GM19099 (cell line): ENCODE measurements at regions not wholly inside any gene's neighbourhood (a gene's known extent, or its start where the extent isn't known, plus 50 kb on each side); places are given as distances from the start of the nearest gene placed in this dataset.

Experiments
- POLR2A ChIP-seq: IDR thresholded peaks from 3 replicates; pipeline ENCODE4 v1.6.1; 2011; ENCODE audit warnings: low read depth; ENCODE audit not compliant: insufficient read length; ENCODE audit errors: extremely low read depth

DNA sequence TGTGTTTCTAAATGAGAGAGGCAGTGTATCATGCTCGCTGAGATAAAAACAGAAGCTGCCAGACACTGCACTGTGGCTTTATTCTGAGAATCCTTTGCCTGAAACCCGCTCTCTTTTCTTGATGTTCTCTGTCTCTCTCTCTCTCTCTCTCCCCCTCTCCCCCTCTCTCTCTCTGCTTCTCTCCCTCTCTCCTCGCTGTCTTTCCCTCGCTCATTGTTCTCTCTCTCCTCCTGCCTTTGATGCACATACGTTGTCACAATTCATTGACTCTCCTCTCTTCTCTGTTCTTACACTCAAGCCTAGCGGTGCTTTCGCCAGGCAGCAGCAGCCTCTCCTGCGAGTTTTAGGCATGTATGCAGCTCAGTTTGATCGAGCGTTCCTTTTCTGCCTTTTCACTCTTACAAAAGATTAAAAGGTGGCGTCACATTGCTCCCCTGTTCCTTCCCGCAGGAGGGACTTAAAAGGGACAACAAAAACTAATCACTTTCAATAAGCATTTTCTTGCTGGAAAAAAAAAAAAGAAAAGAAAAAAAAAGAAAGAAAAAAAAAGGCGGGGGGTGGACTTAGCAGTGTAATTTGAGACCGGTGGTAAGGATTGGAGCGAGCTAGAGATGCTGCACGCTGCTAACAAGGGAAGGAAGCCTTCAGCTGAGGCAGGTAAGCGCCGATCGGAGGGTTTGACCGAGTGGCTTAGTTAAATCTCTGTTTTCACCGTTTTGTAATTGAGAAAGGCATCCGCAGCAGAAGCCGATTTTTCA is 717.9 kb upstream of the WWC1 start:
- no peak for TF ChIP-seq POLR2A

DNA sequence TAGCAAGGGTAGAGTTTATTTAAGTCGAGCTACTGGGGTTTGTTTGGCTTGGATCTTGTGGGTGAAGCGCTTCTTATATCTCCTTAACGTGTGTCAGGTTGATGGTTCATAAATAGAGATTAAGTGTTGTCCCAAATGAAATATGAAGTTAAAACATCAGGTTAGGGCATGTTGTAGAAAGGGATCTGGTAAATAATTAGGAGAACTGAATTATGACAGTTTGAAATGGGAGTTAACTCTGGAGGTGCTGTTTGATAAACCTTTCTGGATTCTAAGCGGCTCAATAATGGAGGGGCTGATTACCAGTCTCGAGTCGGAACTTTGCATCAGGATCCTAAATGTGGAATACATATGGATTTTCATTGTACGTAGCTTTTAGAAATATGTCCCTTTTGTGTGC is 717.0 kb upstream of the WWC1 start:
- TF ChIP-seq POLR2A, result no peak

DNA sequence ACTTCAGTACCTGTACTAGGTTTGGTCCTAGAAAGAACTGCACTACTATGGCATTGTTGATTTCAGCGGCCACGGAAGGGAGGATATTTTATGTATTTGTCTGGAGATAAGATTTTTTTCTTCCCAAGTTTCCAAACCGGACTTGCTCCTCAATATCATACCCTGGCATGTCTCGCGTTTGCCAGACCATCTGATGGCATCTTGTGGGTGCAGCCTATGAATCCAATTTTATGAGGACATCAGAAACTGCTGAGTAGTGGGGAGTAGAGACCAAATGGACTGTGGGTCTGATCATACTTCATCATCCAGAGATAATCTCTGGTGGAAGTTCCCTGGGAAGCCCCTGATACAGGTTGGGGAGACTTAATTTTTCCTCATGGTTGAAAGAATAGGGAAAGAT is 716.1 kb upstream of the WWC1 start:
- no peak for TF ChIP-seq POLR2A

DNA sequence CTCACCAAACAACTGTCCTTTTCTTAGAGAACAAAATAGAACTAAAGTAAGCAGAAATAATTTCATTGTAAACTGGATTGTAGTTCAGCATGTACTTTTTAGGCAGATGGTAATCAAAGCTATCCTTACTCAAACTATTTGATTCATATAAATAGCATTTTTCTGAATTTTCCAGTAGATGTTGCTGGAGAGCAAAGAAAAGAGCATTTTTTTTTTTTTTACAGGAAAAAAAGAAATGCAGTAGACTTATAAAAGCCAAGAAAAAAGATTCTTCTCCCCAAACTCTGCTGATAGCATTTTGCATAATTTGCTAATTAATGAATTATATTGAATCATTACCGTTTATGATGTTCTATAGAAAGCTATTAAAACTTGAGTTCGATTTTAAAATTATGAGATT is 715.3 kb upstream of the WWC1 start:
- TF ChIP-seq POLR2A, result no peak

DNA sequence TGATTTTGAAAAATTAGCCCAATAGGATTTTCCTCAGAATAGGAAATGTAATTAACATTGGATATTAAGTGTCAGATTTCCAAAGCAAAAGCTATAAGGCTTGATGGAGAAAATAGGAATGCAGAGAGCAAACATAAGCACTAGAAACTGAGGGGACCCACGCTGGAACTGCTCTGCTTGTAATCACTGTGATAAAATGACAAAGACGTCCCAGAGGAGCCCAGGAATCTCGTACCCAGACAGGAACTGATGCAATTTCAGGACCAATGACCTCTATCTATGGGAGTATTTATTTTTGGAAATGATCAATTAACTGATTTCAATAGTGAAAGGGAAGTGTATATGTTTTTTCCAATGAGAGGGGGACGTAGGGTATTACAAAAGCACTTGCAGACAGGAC is 714.5 kb upstream of the WWC1 start:
- no peak for TF ChIP-seq POLR2A

DNA sequence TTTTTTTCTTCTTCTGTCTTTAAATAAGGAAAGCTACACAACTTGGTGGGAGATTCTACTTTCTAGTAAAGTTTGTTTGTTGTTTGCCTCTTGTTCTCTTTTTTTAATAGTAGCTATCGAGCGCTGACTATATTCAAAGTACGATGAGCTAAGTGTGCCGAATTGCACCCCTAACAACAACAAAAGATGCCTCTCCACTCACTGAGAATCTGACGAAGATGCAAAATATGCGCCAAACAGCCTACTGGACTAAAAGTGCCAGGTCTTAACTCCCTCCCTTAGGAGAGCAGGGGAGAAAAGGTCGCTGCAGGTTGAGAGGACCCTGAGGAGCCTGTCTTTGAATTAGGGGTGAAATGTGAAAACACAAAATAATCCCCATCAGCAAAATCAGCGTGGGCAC is 713.8 kb upstream of the WWC1 start:
- TF ChIP-seq POLR2A, result no peak

DNA sequence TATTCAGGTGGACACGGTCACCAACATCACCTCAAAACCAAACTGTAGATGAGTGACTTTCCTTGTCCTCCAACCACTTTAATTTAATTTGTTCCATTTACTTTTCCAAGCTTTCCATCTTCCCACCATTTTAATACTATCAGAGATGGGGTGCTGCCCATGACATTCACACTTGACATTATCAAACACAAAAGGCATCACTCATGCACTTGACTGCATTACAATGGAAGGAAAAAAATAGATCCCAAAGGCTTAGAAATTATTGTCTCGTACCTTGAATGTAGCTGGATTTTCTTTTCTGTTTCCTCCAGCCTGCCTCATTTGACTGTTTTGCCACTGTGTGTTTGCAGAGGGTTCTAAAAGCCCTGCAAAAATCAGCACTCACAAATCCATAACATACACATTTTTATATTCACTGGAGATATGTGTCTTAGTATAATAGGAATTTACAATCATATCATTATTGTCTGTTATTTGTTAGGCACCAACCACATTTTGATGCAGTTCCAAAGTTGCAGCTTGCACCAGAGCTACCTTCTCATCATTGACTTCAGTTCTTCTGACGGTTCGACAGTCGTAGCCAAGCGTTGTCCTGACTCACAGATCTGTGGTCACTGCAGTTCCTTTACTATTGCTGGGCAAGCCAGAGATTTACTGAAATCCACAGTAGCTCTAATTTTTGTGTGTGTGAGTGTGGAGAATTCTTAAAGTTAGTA is 712.3 kb upstream of the WWC1 start:
- TF ChIP-seq POLR2A, result no peak

DNA sequence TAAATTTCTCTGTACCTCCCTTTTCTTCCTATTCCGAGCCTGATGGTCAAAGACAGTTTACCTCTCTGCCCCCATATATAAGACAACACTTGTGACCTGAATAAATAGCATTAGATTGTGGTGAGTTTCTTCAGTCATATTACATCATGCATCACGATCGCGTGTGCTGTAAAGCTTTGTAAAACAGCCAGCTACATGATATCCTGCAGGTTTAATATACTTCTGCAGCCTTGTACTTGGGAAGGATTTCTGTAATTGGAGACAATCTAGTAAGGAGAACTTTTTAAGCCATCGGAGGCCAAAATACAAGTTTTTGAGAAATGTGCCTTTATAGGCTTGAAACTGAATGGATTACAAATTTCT is 711.8 kb upstream of the WWC1 start:
- no peak for TF ChIP-seq POLR2A

DNA sequence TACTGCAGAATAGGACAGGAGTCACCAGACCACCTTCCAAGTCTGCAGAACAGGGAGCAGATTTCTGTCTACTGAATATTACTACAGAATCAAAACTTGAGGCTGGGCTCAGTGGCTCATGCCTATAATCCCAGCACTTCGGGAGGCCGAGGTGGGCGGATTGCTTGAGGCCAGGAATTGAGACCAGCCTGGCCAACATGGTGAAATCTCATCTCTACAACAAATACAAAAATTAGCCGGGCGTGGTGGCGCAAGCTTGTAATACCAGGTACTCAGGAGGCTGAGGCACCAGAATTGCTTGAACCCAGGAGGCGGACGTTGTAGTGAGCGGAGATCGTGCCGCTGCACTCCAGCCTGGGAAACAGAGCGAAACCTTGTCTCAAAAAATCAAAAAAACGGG is 710.8 kb upstream of the WWC1 start:
- TF ChIP-seq POLR2A, result no peak

DNA sequence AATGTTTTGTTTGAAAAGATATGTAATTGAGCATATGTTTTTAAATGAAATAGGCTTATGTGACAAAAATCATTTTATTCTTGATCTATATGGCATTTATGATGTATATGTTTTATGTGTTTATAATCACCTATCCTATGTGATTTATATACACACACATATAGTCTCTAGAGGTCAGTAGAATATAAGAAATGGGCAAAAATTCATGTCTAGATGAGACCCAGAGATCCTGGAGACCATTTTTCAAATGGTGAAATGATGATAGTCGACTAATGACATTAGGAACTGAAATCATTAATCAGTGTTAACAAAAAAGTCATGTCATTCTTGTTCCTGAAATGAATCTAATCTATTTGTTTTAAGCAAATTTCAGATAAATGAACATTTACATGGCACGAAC is 709.2 kb upstream of the WWC1 start:
- no peak for TF ChIP-seq POLR2A

DNA sequence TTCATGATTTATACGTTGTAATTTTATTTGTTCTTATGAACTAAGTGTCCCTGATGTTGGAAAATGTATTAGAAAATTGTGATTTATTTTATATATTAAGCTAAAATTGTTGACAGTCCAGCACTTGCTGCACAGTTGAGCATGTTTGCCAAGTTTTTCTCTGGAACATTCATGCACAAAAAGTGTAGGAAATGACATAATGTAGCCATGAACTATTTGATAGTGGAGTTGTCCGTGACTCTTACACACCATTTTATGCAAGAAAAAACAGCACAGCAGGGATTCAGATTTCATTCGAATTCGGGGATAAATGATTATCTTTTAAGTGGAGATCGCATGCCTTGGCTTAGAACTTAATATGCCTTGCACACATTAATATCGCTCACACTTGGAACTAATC is 708.6 kb upstream of the WWC1 start:
- TF ChIP-seq POLR2A, result no peak

DNA sequence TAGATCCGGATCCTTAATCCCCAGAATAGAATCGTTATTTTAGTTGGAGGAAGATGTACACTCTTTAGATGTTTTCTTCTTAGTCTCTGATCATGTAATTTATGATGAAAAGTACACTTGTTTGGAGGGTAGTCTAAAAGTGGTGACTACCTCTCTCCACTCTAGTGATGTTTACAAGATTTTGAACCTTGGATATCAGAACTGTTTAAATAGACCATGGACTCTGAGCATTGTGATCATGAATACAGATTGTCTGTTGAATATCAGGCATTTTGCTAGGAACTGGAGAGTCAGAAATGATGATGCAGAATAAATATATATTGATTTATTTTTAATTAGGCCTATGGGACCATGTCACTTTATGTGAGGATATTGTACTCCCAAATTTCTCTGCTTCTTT is 706.3 kb upstream of the WWC1 start:
- no peak for TF ChIP-seq POLR2A

DNA sequence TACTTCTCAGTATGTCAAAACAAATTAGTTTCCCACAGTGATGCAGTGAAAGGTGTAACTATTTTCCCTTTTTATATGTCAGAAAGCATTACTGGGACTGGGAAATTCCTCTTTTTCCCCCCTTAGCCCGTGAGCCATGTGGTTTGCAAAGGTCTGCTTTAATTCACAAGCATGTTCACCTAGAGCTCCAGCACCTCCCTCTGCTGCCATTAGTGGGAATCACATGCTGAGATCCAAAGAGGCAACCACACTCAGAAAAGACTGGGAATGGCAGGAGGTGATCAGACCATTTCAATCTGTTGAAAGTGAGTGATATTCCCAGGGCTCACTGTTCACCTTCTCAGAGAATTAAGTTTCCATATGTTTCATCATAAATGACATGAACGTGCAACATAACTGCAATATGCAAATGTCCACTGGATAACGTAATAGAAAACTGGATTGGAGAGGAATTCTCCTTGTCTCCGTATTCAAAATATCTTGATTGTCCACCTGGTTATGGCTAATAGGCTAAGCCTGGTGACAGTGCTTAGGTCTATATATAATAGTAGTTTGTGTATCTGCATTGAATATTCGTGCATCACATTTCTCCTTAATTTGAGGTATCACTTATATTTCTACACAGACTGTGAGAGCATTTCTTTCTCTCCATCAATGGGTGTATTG is 703.5 kb upstream of the WWC1 start:
- no peak for TF ChIP-seq POLR2A

DNA sequence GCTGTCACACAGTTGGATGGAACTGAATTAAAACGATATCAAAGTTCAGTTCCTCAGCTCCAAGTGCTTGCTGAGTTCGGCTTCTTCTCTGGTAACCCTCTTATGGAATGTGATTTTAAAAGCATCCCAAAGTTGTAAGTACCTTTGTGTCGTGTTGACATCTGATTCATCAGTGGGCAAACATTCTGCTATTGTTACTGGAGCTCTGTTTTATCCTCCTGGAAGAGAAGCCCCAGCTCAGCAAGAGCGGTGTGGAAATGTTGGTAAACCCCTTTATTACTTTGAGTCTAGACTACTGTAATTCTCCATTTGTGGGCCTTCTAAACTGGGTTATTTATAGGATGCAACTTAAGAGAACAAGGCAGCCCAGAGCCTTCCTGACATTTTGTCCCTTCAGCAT is 699.3 kb upstream of the WWC1 start:
- TF ChIP-seq POLR2A, result no peak

DNA sequence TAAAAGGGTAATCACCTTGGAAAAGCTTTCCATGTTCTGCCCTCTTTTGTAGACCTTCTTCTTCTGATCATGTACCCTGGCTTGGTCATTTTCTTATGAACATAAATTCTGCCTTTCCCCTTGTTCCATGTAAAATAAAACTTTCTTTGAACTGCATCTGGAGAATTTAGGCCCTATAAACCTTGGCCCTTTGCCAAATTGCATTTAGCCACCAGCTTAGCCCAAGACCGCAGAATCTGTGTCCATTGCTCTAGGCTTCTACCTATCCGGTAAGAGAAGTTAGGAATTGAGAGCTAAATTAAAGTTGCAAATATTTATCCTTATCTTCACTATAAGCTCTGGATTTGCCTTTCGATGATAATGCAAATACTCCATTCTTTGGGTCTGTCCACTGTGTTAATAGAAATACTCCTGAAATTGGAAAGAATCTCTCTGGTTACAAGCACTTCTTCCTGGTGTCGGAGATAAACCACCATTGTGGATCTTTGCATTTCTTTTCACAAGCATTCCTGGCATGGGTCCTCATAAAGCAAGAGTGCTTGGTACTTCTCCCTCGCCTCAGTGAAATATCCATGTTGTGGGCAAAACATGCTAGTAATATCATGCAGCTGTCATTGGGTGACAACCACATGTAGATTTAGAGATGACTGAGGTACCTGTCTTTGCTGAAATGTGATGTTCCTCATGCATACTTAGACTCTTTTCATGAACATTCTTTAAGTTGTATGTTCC is 698.0 kb upstream of the WWC1 start:
- no peak for TF ChIP-seq POLR2A

DNA sequence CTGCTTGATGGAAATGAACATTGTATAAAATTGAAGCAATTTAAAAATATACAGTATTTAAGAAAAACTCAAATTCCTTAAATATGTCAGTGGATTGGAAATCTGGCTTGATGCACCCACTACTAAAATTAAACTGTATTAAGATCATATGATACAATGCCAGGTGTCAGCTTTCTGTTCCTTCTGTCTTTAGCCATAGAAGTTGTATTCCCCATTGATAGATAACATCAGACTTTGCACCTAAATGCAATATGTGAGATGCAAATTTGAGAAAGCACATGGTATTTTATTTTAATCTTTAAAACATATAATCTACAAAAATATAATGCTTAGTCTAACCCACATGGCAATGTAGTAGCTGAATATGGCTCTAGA is 697.4 kb upstream of the WWC1 start:
- TF ChIP-seq POLR2A, result no peak

DNA sequence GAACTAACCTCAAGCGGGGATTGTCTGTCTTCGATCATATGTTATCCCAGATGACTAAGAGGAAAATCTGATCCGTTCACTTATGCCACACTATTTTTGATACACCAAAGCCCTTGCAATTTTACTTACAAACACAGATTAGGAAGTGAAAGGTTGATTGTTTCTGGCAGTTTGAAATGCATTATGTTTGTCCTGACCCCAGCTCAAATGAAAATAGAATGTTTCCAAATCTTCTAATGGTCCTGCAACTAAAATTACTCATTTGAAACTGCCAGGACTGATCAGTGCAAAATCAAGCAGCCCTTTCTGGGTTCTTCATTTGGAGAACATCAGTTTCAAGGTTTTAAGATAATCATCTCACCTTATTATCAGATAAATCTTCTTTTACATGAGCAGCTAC is 696.7 kb upstream of the WWC1 start:
- TF ChIP-seq POLR2A, result no peak

DNA sequence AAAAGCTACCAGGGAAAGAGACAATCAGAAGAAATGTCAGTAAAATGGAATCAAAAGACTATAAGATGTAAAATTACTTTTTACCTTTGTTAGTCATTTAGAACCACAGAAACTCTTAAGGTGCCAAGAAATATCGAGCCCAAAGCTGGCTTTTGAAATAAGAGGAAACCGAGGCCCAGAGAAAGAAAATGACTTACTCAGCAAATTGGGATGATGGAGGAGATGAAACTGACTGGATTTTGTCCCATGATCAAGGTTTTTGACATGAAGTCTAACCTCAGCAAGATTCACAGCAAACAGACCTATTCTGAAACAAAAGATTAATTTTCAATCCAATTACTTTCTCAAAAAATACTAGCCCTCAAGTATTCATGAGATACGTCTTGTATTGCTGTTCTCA is 696.2 kb upstream of the WWC1 start:
- no peak for TF ChIP-seq POLR2A
